Heart left ventricle (tissue), 13 donors: ENCODE measurements at regions not wholly inside any gene's neighbourhood (a gene's known extent, or its start where the extent isn't known, plus 50 kb on each side); places are given as distances from the start of the nearest gene placed in this dataset.

Source experiments
- CTCF ChIP-seq, 12 donors: fragments of 200-600 bp; sonication (generic) in 4 of 12; IDR thresholded peaks; one replicate each; pipeline versions ENCODE4 v1.5.0 to v1.8.0; 2018 to 2022; ENCODE audit warnings: antibody characterized with exemption in 12 of 12, mild to moderate bottlenecking in 5 of 12
- POLR2A ChIP-seq, 2 donors: fragments of 450-650 bp; IDR thresholded peaks; one replicate each; pipeline ENCODE4 v1.6.1; 2017; ENCODE audit warnings: antibody characterized with exemption in 2 of 2, mild to moderate bottlenecking in 2 of 2, moderate library complexity in 2 of 2
- donor health status: ischemic (EF 13 %, LVEDD 7.1; RV severe dilation, severe dysfunction).
- donor health status: DM: no; HTN: yes; CAD: no.
- donor health status: DM: no; HTN: no; CAD: no.
- donor health status: ischemic (EF 25% LVEDD 6.9; RV normal size, moderate dysfunction).
- donor health status: ischemic (EF 25% LVEDD 5.7; RV mildly dilated, moderate dysfunction).
- donor health status: ischemic (EF 35%, LVEDD 5.7; RV mildly dilated, moderate dysfunction).
- donor health status: nonischemic (EF 11% LVEDD 7.7; RV severe dilation, severe dysfunction).
- donor health status: DM: yes; HTN: yes; CAD: no.
- donor health status: PGD.
- donor health status: ischemic (EF 29% LVEDD 5.4; RV normal size, mild dysfunction).
- donor health status: nonischemic (EF 23%, LVEDD 6.1; RV moderate dilation, normal function).

- TF ChIP-seq CTCF (IDR thresholded peaks at IDR 0.05) (no peak), POLR2A (IDR thresholded peaks at IDR 0.05) (no peak)
Measured at GRCh38 chr6:40893021-40893420, 146.0 kb downstream of the UNC5CL start.
